K562 (cell line): ENCODE measurements at regions not wholly inside any gene's neighbourhood (a gene's known extent, or its start where the extent isn't known, plus 50 kb on each side); places are given as distances from the start of the nearest gene placed in this dataset.

Experiments
- CHD1 ChIP-seq: fragments of 200-600 bp; sonication (generic); IDR thresholded peaks from one replicate; pipeline ENCODE4 v1.6.1; 2012; ENCODE audit warnings: mild to moderate bottlenecking, moderate library complexity, low read length, inconsistent platforms
- CTCF ChIP-seq, 3 experiments: IDR thresholded peaks in 2 of 3; conservative IDR thresholded peaks in 1 of 3; 2 replicates each; pipeline ENCODE4 v1.5.1; 2011 to 2012; ENCODE audit warnings: low read length in 3 of 3, mild to moderate bottlenecking in 3 of 3, control low read depth in 2 of 3, improper control_type of control experiment in 1 of 3, inconsistent platforms in 1 of 3, low read depth in 1 of 3, mixed read lengths in 1 of 3, moderate library complexity in 1 of 3; ENCODE audit not compliant: insufficient read depth in 2 of 3
- NCOA4 ChIP-seq: fragments of 450-650 bp; IDR thresholded peaks from 2 replicates; pipeline ENCODE4 v1.6.1; 2018; ENCODE audit warnings: mild to moderate bottlenecking; ENCODE audit not compliant: partially characterized antibody
- SMARCA4 ChIP-seq: fragments of 450-650 bp; IDR thresholded peaks from 2 replicates; pipeline ENCODE4 v1.6.1; 2016
- ZBTB9 ChIP-seq: fragments of 450-650 bp; formaldehyde crosslinking; IDR thresholded peaks from 2 replicates; pipeline ENCODE4 v1.4.0; 2020; ENCODE audit warnings: mild to moderate bottlenecking, moderate library complexity

- TF ChIP-seq ZBTB9 (CRISPR knock-in tag) (no peak), SMARCA4 (no peak), NCOA4 (no peak), CHD1 (no peak), CTCF (IDR thresholded peaks at IDR 0.05 in 2 of 3, conservative IDR thresholded peaks at IDR 0.05 in 1 of 3; ENCODE audit: insufficient read depth in 2 of 3, low read depth in 1 of 3, low read length in 3 of 3) (no peak)
Observed at GRCh38 chr9:120286530-120286929, 293.4 kb downstream of the CDK5RAP2 start.
